IgD-negative memory B cell (primary cell): ENCODE measurements at regions not wholly inside any gene's neighbourhood (a gene's known extent, or its start where the extent isn't known, plus 50 kb on each side); places are given as distances from the start of the nearest gene placed in this dataset.

Experiments used
- H3K27ac Mint-ChIP-seq, 3 donors: one replicate each; pipeline ENCODE4 v1.8.0; 2020 to 2022; ENCODE audit warnings: mild to moderate bottlenecking in 3 of 3, mixed read lengths in 3 of 3, moderate library complexity in 1 of 3
- H3K27me3 Mint-ChIP-seq: one replicate; pipeline ENCODE4 v1.8.0; 2021; ENCODE audit warnings: mixed read lengths
- H3K36me3 Mint-ChIP-seq: one replicate; pipeline ENCODE4 v1.8.0; 2020; ENCODE audit warnings: mild to moderate bottlenecking, mixed read lengths
- H3K4me1 Mint-ChIP-seq, 3 donors: one replicate each; pipeline ENCODE4 v1.8.0; 2020 to 2022; ENCODE audit warnings: mixed read lengths in 3 of 3, mild to moderate bottlenecking in 1 of 3
- H3K4me3 Mint-ChIP-seq, 4 donors: one replicate each; pipeline ENCODE4 v1.8.0; 2020 to 2022; ENCODE audit warnings: mild to moderate bottlenecking in 4 of 4, mixed read lengths in 4 of 4, moderate library complexity in 3 of 4
- H3K9me3 Mint-ChIP-seq, 3 donors: one replicate each; pipeline ENCODE4 v1.8.0; 2020 to 2021; ENCODE audit warnings: mixed read lengths in 3 of 3, mild to moderate bottlenecking in 1 of 3

DNA sequence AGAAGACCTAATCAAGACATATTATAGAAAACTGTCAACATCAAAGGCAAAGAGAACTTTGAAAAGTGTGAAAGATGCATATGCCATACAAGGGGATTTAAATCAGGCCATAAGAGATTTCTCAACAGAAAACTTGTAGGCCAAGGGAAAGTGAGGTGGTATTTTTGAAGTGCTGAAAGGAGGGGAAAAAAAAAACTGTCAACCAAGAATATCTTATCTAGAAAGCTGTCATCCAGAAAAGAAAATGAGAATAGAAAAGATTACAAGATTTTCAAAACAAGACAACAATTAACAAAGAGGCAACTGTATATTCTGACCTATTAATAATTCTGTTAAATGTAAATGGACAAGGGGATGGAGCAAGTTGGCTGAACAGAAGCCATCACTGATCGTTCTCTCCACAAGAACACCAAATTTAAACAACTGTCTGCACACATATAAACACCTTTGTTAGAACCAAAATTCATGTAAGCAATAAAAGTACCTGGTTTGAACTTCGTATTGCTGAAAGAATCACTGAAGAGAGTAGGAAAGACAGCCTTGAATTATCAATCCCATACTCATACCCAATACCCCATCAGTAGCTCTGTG lies 880.1 kb upstream of the PCDH9 start:
- Mint-ChIP-seq H3K27ac (no peak overlapping the region), H3K36me3 (peaks cover 2% of the 10 kb centered on the region), H3K9me3 (peaks cover 3 to 12% (median 9%) of the 10 kb centered on the region in 3 donors), H3K4me1 (no peaks in the 10 kb centered on the region), H3K4me3 (no peak overlapping the region), H3K27me3 (no peaks in the 10 kb centered on the region)

DNA sequence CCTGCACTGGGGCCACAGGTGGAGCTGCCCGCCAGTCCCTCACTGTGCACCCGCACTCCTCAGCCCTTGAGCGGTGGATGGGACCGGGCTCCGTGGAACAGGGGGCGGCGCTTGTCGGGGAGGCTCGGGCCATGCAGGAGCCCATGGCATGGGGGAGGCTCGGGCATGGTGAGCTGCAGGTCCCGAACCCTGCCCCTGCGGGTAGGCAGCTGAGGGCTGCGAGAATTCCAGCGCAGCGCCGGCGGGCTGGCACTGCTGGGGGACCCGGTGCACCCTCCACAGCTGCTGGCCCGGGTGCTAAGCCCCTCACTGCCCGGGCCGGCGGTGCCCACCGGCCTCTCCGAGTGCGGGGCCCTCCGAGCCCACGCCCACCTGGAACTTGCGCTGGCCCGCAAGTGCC lies 877.5 kb upstream of the PCDH9 start:
- peaks cover 2% of the 10 kb centered on the region for H3K36me3 Mint-ChIP-seq
- H3K27ac Mint-ChIP-seq: no peak overlapping the region
- peaks cover 1 to 16% (median 9%) of the 10 kb centered on the region in 3 donors for H3K9me3 Mint-ChIP-seq
- H3K27me3 Mint-ChIP-seq: no peaks in the 10 kb centered on the region
- H3K4me3 Mint-ChIP-seq: no peak overlapping the region
- no peaks in the 10 kb centered on the region for H3K4me1 Mint-ChIP-seq

DNA sequence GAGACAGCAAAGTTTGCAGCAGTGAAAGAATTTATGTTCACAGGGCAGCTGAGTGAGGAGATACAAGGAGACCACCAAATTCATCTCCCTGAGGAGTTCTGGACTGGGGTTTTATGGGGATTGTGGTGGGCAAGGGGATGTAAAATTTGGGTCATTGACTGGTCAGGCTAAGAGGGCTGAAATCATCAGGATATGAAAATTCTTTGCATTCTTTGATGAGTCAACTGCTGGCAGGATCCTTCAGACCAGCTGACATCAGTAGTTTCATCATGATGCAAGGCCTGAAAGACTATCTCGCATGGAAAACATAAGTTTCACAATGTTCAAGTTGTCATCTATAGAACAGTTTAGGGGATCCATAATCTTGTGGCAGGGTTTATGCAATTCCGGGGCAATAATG lies 869.5 kb upstream of the PCDH9 start:
- Mint-ChIP-seq H3K9me3 (peaks cover 1 to 6% (median 3%) of the 10 kb centered on the region in 3 donors), H3K4me3 (no peak overlapping the region), H3K27ac (no peak overlapping the region), H3K27me3 (no peaks in the 10 kb centered on the region), H3K4me1 (peaks cover 0 to 1% (median 0%) of the 10 kb centered on the region in 3 donors), H3K36me3 (no peaks in the 10 kb centered on the region)

- Mint-ChIP-seq H3K9me3 (no peaks in the 10 kb centered on the region), H3K36me3 (no peaks in the 10 kb centered on the region), H3K4me1 (no peaks in the 10 kb centered on the region), H3K27ac (no peak overlapping the region), H3K27me3 (no peaks in the 10 kb centered on the region), H3K4me3 (no peak overlapping the region)
These were observed 850.9 kb upstream of the PCDH9 start for GRCh38 chr13:68081061-68081460.

DNA sequence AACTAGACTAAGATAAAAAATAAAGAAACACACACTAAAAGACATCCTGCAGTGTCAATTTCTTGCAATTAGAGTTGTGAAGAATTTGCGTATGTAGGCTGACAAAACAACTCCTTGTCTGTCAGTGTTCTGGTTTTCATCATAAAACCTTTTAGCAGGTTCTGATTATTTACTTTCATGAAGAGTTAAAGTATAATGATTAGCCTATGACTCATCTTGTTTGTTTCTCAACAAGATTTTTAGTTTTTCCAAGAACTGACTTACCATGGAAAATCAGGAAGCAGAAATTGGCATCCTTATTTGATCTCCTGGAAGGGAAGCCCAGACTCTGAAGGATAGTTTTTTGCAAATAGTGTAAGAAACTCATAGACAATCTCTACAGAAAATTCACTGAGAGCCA lies 848.7 kb upstream of the PCDH9 start:
- Mint-ChIP-seq H3K27me3 (no peaks in the 10 kb centered on the region), H3K9me3 (no peaks in the 10 kb centered on the region), H3K4me1 (no peaks in the 10 kb centered on the region), H3K4me3 (no peak overlapping the region), H3K36me3 (no peaks in the 10 kb centered on the region), H3K27ac (no peak overlapping the region)

DNA sequence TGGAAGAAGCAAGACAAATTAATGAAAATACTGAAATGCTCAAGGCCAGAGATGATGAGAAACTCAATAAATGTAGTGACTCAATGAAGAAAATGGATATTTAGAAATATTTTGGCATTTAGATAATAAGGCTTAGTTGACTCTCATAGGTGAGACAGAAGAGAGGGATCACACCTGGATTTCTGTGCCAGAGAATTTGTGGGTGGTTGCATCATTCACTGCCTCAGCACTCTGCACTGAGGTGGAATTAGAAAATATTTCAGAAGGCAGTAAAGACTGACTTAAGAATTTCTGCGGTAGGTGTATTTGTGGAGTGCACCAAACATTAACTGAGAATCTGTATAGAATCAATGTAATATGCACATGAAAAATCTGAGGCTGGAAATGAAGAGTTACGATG lies 848.3 kb upstream of the PCDH9 start:
- Mint-ChIP-seq H3K27me3 (no peaks in the 10 kb centered on the region), H3K4me3 (no peak overlapping the region), H3K36me3 (no peaks in the 10 kb centered on the region), H3K9me3 (no peaks in the 10 kb centered on the region), H3K4me1 (no peaks in the 10 kb centered on the region), H3K27ac (no peak overlapping the region)

DNA sequence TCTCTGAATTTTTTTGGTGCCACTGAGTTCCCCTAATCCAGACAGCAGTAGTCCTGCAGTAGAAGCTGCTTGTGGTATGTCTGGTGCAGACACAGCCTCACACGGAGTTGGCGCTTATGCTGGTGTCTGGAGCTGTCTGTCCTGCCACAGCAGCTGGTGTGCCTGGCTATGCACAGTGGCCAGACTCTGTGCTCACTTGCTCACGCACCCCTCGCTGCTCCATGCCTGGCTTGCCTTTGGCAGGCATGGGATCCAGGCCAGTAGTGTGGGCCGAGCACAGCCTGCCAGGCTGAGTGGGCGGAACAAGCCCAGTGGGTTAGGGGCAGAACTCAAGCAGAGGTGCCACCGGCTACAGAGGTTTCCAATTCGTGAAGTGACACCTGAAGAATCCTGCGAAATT lies 845.9 kb upstream of the PCDH9 start:
- Mint-ChIP-seq H3K27me3 (no peaks in the 10 kb centered on the region), H3K27ac (no peak overlapping the region), H3K9me3 (no peaks in the 10 kb centered on the region), H3K4me3 (no peak overlapping the region), H3K4me1 (no peaks in the 10 kb centered on the region), H3K36me3 (no peaks in the 10 kb centered on the region)

GRCh38 chr13:68066879-68067513 lies 836.9 kb upstream of the PCDH9 start:
- Mint-ChIP-seq H3K4me1 (no peaks in the 10 kb centered on the region), H3K27me3 (no peaks in the 10 kb centered on the region), H3K27ac (no peak overlapping the region), H3K36me3 (no peaks in the 10 kb centered on the region), H3K9me3 (peaks cover 0 to 3% (median 2%) of the 10 kb centered on the region in 3 donors), H3K4me3 (no peak overlapping the region)

DNA sequence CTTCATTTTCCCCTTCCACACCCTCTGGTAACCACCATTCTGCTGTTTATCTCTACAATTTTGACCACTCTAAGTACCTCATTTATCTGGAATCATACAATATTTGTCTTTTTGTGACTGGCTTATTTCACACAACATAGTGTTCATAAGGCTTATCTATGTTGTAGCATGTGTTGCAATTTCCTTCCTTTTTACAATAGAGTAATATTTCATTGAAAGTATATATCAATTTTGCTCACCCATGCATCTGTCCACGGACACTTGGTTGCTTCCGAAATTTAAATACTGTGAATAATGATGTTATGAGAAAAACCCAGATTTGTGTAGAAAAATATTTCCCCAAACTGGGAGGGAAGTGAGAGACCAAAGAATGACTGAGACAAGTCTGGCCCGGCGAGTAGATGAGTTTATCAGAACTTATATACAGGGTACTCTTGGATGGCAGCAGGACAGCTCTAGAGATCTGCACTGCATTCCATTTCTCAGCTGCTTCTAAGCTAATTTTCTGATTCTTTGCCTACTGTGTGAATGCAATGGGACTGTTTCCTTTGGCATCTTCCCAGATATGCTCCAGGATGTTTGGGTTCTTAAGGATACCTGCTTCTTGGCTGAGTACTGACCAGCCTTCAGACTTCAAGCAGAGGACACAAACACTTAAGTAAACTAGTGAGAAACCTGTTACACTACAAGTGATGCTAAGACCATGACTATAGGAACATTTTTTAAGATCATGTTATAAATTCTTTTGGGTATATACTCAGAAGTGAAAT lies 834.0 kb upstream of the PCDH9 start:
- Mint-ChIP-seq H3K27me3 (no peaks in the 10 kb centered on the region), H3K27ac (no peak overlapping the region), H3K4me1 (no peaks in the 10 kb centered on the region), H3K4me3 (no peak overlapping the region), H3K36me3 (no peaks in the 10 kb centered on the region), H3K9me3 (peaks cover 0 to 4% (median 0%) of the 10 kb centered on the region in 3 donors)

- no peaks in the 10 kb centered on the region for H3K27me3 Mint-ChIP-seq
- no peak overlapping the region for H3K4me3 Mint-ChIP-seq
- no peaks in the 10 kb centered on the region for H3K36me3 Mint-ChIP-seq
- no peaks in the 10 kb centered on the region for H3K4me1 Mint-ChIP-seq
- H3K27ac Mint-ChIP-seq: no peak overlapping the region
- peaks cover 0 to 2% (median 0%) of the 10 kb centered on the region in 3 donors for H3K9me3 Mint-ChIP-seq
These were observed 833.0 kb upstream of the PCDH9 start for GRCh38 chr13:68063181-68063580.

DNA sequence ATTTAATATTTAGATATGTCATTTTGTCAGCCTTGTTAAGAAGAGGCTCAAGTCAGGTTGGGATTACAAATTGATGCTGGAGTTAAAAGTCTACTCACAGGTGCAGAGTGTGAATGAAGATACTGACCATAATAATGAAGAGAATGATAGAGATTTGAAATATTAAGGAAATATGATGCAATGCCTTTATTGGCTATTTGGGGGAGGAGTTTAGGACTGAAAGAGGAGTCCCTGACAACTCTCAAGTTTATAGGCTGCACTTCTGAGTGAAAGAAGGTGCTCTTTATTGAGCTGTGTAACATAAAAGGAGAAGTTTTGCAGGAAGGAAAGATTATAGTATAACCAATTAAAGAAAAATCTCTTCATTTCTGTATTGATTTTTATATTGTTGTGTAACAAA lies 827.7 kb upstream of the PCDH9 start:
- Mint-ChIP-seq H3K9me3 (peaks cover 0 to 2% (median 0%) of the 10 kb centered on the region in 3 donors), H3K27ac (no peak overlapping the region), H3K4me3 (no peak overlapping the region), H3K27me3 (no peaks in the 10 kb centered on the region), H3K4me1 (no peaks in the 10 kb centered on the region), H3K36me3 (peaks cover 1% of the 10 kb centered on the region)

DNA sequence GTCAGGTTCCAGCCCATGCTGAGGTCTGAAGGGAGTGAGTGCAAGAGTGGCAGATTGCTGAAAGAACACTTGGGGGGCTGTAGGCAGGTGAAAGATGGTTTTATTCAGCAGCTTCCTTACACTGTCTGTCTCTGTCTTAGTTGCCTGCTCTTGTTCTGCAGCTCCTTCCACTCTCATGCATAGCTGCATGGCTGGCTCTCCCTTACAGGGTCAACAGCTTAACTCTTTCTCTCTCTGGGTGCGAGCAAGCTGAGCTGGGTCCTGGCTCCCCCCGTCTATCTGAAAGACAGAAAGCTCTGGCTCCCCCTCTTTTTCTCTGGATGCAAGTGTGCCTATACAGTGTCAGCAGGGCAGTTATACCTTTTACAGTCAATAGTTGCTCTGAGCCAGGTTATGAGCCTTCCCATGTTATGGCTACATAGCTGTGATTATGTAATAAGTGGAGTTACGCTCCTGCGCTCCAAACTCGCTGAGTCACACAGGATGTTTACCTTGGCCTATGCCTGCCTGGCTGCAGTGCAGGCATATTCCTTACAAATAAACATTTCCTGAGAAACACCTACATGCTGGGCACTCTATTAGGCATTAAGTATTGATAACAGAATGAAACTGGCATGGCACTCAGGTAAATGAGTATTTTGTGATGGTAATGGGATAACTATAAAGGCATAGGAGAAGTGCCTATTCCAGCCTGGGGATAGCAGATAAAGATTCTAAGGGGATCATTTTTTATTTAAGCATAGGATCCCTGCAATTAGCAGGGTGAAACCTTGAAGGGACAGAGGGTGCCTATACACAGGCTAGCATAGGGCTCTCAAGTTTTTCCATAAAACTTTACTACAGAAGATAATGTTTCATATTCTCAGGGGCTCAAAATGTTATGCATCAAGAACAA lies 826.9 kb upstream of the PCDH9 start:
- Mint-ChIP-seq H3K27me3 (no peaks in the 10 kb centered on the region), H3K4me3 (no peak overlapping the region), H3K27ac (no peak overlapping the region), H3K4me1 (no peaks in the 10 kb centered on the region), H3K9me3 (peaks cover 0 to 2% (median 1%) of the 10 kb centered on the region in 3 donors), H3K36me3 (peaks cover 1% of the 10 kb centered on the region)

DNA sequence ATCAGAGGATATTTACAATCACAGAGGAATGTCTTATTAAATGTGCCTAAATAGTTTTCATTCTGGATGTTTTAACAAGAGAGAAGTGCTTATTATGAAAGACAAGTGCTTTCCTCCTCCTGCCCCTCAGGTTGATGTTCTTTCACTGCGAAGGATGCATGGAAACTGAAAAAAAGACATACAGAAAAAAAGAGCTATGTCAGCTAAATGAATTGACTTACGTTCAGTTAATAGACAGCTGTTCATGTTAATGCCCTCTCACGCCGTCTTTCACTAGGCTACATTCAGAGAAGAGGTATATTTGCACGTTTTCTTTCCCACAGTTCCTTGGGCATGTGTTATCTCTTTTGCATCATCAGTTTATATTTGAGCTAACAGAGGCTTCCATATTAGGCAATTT lies 821.8 kb upstream of the PCDH9 start:
- Mint-ChIP-seq H3K4me3 (no peak overlapping the region), H3K27ac (no peak overlapping the region), H3K27me3 (no peaks in the 10 kb centered on the region), H3K36me3 (peaks cover 1% of the 10 kb centered on the region), H3K4me1 (no peaks in the 10 kb centered on the region), H3K9me3 (peaks cover 0 to 3% (median 0%) of the 10 kb centered on the region in 3 donors)

DNA sequence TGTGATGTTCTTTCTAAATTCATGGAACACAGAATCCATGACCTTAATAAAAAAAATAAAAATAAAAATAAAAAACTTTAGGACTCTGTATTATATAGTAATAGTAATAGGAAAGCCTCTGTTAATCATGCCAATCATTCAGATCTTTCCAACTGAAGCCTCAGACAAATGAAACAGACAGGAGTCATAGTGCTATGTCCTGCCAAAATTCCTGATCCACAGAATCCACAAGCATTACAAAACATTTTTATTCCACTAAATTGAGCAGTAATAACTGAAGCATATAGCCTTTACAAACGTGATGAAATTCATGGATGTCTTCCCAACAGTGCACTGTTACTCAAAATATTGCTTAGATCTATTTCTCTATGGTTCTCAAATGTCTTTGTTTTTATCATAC lies 820.6 kb upstream of the PCDH9 start:
- Mint-ChIP-seq H3K27me3 (no peaks in the 10 kb centered on the region), H3K9me3 (peaks cover 0 to 3% (median 0%) of the 10 kb centered on the region in 3 donors)

DNA sequence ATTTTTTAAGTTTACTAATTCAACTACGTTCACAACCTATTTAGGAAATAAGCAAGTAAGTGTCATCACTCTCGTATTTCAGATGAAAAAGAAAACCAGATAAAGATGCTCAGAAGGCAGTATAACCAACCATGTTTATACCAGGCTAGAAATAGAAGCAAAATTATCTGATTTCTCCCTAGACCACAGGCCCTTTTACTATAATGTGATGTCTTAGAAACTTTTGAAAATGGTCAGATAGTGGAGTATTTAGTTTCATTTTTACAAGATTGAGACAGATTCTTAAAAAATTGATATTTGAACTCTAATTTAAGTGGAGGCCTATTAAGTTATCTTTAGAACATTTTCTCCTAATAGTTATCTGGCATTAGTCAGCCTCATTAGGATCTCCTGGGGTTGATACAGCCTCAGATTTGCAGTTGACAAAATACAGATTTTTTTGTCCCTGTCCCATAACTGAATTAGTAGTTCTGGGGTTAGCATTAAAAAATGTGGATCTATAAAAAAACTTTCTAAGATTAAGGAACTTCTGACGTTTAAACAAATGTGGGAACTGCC lies 818.7 kb upstream of the PCDH9 start:
- Mint-ChIP-seq H3K4me3 (no peak overlapping the region), H3K9me3 (peaks cover 0 to 3% (median 0%) of the 10 kb centered on the region in 3 donors), H3K4me1 (no peaks in the 10 kb centered on the region), H3K36me3 (no peaks in the 10 kb centered on the region), H3K27ac (no peak overlapping the region), H3K27me3 (no peaks in the 10 kb centered on the region)

More for the DNA sequence above, 820.6 kb upstream of the PCDH9 start:
- no peaks in the 10 kb centered on the region for H3K36me3 Mint-ChIP-seq
- H3K4me1 Mint-ChIP-seq: no peaks in the 10 kb centered on the region
- H3K4me3 Mint-ChIP-seq: no peak overlapping the region
- H3K27ac Mint-ChIP-seq: no peak overlapping the region
